Smooth muscle cell (in vitro differentiated cells): ENCODE measurements at regions not wholly inside any gene's neighbourhood (a gene's known extent, or its start where the extent isn't known, plus 50 kb on each side); places are given as distances from the start of the nearest gene placed in this dataset.

Experiments used
- DNase-seq: peaks from one replicate; lab custom pipeline; 2025; ENCODE audit not compliant: unreplicated experiment; lab: John Stamatoyannopoulos, UW
- H2AFZ ChIP-seq: fragments of 200-600 bp; sonication (generic); 2 replicates; pipeline ENCODE4 v1.6.0; 2016; ENCODE audit warnings: antibody characterized with exemption, low read depth, mild to moderate bottlenecking
- H3F3A ChIP-seq: fragments of 200-600 bp; sonication (generic); 2 replicates; pipeline ENCODE4 v1.6.0; 2017; ENCODE audit warnings: antibody characterized with exemption, low read depth
- H3K27ac ChIP-seq: fragments of 200-600 bp; sonication (generic); 2 replicates; pipeline ENCODE4 v1.5.1; 2016; ENCODE audit warnings: low read depth, mild to moderate bottlenecking
- H3K27me3 ChIP-seq: fragments of 200-600 bp; sonication (generic); 2 replicates; pipeline ENCODE4 v1.6.1; 2016; ENCODE audit warnings: low read depth, mild to moderate bottlenecking
- H3K36me3 ChIP-seq: fragments of 200-600 bp; sonication (generic); 2 replicates; pipeline ENCODE4 v1.5.1; 2016; ENCODE audit warnings: low read depth
- H3K4me1 ChIP-seq: fragments of 200-600 bp; sonication (generic); 2 replicates; pipeline ENCODE4 v1.5.1; 2016; ENCODE audit warnings: low read depth
- H3K4me2 ChIP-seq: fragments of 200-600 bp; sonication (generic); 2 replicates; pipeline ENCODE4 v1.6.0; 2016; ENCODE audit warnings: mild to moderate bottlenecking
- H3K4me3 ChIP-seq: fragments of 200-600 bp; sonication (generic); 2 replicates; pipeline ENCODE4 v1.5.1; 2016; ENCODE audit warnings: mild to moderate bottlenecking
- H3K79me2 ChIP-seq: fragments of 200-600 bp; sonication (generic); 2 replicates; pipeline ENCODE4 v1.6.0; 2016; ENCODE audit warnings: low read depth, mild to moderate bottlenecking
- H3K9ac ChIP-seq: fragments of 200-600 bp; sonication (generic); 2 replicates; pipeline ENCODE4 v1.6.0; 2016; ENCODE audit warnings: low read depth
- H3K9me3 ChIP-seq: fragments of 200-600 bp; sonication (generic); replicated peaks from 2 replicates; pipeline ENCODE4 v1.5.1; 2016; ENCODE audit warnings: low read depth
- H4K20me1 ChIP-seq: fragments of 200-600 bp; sonication (generic); 2 replicates; pipeline ENCODE4 v1.6.0; 2016; ENCODE audit warnings: low read depth
- CTCF ChIP-seq: fragments of 200-600 bp; sonication (generic); IDR thresholded peaks from 2 replicates; pipeline ENCODE4 v1.5.1; 2017; ENCODE audit warnings: borderline replicate concordance, mild to moderate bottlenecking, antibody characterized with exemption; ENCODE audit not compliant: insufficient read depth, poor library complexity, severe bottlenecking
- WGBS: methylation state at CpG from one replicate; pipeline ENCODE4 v1.1.7; 2016; ENCODE audit warnings: low lambda C conversion rate; 5-methylcytosine and 5-hydroxymethylcytosine counted together

- H3K36me3 ChIP-seq, result peaks cover 8% of the 10 kb centered on the region
- no peaks in the 10 kb centered on the region for H4K20me1 ChIP-seq
- 77% methylated on average over 1 of the region's 1 CpG for WGBS
- peaks cover 6% of the 10 kb centered on the region for H3K9me3 ChIP-seq
- no peaks in the 10 kb centered on the region for H3K79me2 ChIP-seq
- H3K9ac ChIP-seq, result no peak overlapping the region
- no peaks in the 10 kb centered on the region for H3K27me3 ChIP-seq
- H2AFZ ChIP-seq, result no peak overlapping the region
- H3K27ac ChIP-seq, result no peak overlapping the region
- H3K4me2 ChIP-seq, result no peak overlapping the region
- H3K4me1 ChIP-seq, result no peaks in the 10 kb centered on the region
- no peak for TF ChIP-seq CTCF
- peaks cover 10% of the 10 kb centered on the region for H3F3A ChIP-seq
- DNase-seq, result no peak
- no peak overlapping the region for H3K4me3 ChIP-seq
These were observed 214.5 kb downstream of the IRS1 start for GRCh38 chr2:226585130-226585561.

GRCh38 chr2:226584518-226585055, 215.0 kb downstream of the IRS1 start:
- Histone ChIP-seq H3K9me3 (peaks cover 6% of the 10 kb centered on the region), H4K20me1 (no peaks in the 10 kb centered on the region), H3K4me2 (no peak overlapping the region), H3K27me3 (no peaks in the 10 kb centered on the region), H3K4me3 (no peak overlapping the region), H3K36me3 (peaks cover 8% of the 10 kb centered on the region), H2AFZ (peak overlapping the region; percentile 2), H3F3A (peaks cover 10% of the 10 kb centered on the region), H3K27ac (peak overlapping the region; percentile 67), H3K79me2 (no peaks in the 10 kb centered on the region), H3K4me1 (no peaks in the 10 kb centered on the region), H3K9ac (no peak overlapping the region)
- WGBS, result 72% methylated on average over 3 of the region's 3 CpGs
- TF ChIP-seq CTCF, result no peak
- no peak for DNase-seq

GRCh38 chr2:226583715-226584114, 215.9 kb downstream of the IRS1 start:
- no peak for TF ChIP-seq CTCF
- Histone ChIP-seq H3K9ac (no peak overlapping the region), H3K4me3 (no peak overlapping the region), H3K27ac (peak overlapping the region; percentile 67), H3K27me3 (no peaks in the 10 kb centered on the region), H3K36me3 (peaks cover under 1% of the 10 kb centered on the region), H3K4me2 (peak overlapping the region; percentile 69), H3K79me2 (no peaks in the 10 kb centered on the region), H3F3A (peaks cover 10% of the 10 kb centered on the region), H3K4me1 (no peaks in the 10 kb centered on the region), H3K9me3 (no peaks in the 10 kb centered on the region), H2AFZ (no peak overlapping the region), H4K20me1 (no peaks in the 10 kb centered on the region)
- DNase-seq, result no peak
- 5% methylated on average over 1 of the region's 1 CpG for WGBS

GRCh38 chr2:226581661-226582060, 218.0 kb downstream of the IRS1 start:
- no peak overlapping the region for H2AFZ ChIP-seq
- WGBS, result 71% methylated on average over 4 of the region's 4 CpGs

More at GRCh38 chr2:226581661-226582060, 218.0 kb downstream of the IRS1 start:
- H3K27me3 ChIP-seq, result no peaks in the 10 kb centered on the region
- no peak overlapping the region for H3K9ac ChIP-seq
- H3F3A ChIP-seq, result peaks cover 10% of the 10 kb centered on the region
- no peak overlapping the region for H3K4me2 ChIP-seq
- no peaks in the 10 kb centered on the region for H3K9me3 ChIP-seq
- no peaks in the 10 kb centered on the region for H3K79me2 ChIP-seq
- no peak for TF ChIP-seq CTCF
- H3K4me3 ChIP-seq, result no peak overlapping the region
- no peaks in the 10 kb centered on the region for H4K20me1 ChIP-seq
- no peak overlapping the region for H3K27ac ChIP-seq
- DNase-seq, result no peak
- no peaks in the 10 kb centered on the region for H3K36me3 ChIP-seq
- H3K4me1 ChIP-seq, result no peaks in the 10 kb centered on the region
